HTR-8/SVneo (cell line): ENCODE measurements at regions not wholly inside any gene's neighbourhood (a gene's known extent, or its start where the extent isn't known, plus 50 kb on each side); places are given as distances from the start of the nearest gene placed in this dataset.
"Not testable (repeated sequence)": the region's sequence is repeated elsewhere in the genome, so short reads cannot be mapped to it uniquely, and the experiment has no call there.

Experiments
- DNase-seq: peaks from one replicate; pipeline ENCODE4 v3.0.0; 2011; ENCODE audit warnings: low spot score, mixed read lengths; ENCODE audit not compliant: insufficient read length
- FAIRE-seq: peaks from 2 replicates; lab custom pipeline; 2011; peaks lifted over from hg19 to GRCh38; lab: Jason Lieb, UNC

GRCh38 chr12:91900971-91901370 is 244.7 kb downstream of the BTG1 start:
- DNase-seq (no peak), FAIRE-seq (no peak)

GRCh38 chr12:91899056-91899455 is 246.6 kb downstream of the BTG1 start:
- DNase-seq (no peak), FAIRE-seq (no peak)

GRCh38 chr12:91897025-91897515 is 248.6 kb downstream of the BTG1 start:
- FAIRE-seq: no peak
- no peak for DNase-seq

- no peak for DNase-seq
- FAIRE-seq: no peak
Measured at GRCh38 chr12:91896286-91897024, 249.2 kb downstream of the BTG1 start.

GRCh38 chr12:91894911-91895310 is 250.7 kb downstream of the BTG1 start:
- FAIRE-seq: no peak
- DNase-seq: no peak

- no peak for FAIRE-seq
- DNase-seq: no peak
Measured at GRCh38 chr12:91893476-91893875, 252.2 kb downstream of the BTG1 start.

- FAIRE-seq: no peak
Measured at GRCh38 chr12:91892081-91892855, 253.4 kb downstream of the BTG1 start.

GRCh38 chr12:91890742-91891141 is 254.9 kb downstream of the BTG1 start:
- no peak for DNase-seq
- no peak for FAIRE-seq

More at GRCh38 chr12:91892081-91892855, 253.4 kb downstream of the BTG1 start:
- no peak for DNase-seq

- FAIRE-seq: no peak
- DNase-seq: no peak
Measured at GRCh38 chr12:91889910-91890309, 255.7 kb downstream of the BTG1 start.

- FAIRE-seq: no peak
Measured at GRCh38 chr12:91889059-91889458, 256.6 kb downstream of the BTG1 start.

GRCh38 chr12:91887957-91888356 is 257.7 kb downstream of the BTG1 start:
- no peak for DNase-seq
- no peak for FAIRE-seq

More at GRCh38 chr12:91889059-91889458, 256.6 kb downstream of the BTG1 start:
- DNase-seq: no peak

- DNase-seq (no peak), FAIRE-seq (no peak)
Measured at GRCh38 chr12:91885851-91886731, 259.6 kb downstream of the BTG1 start.

- FAIRE-seq (no peak), DNase-seq (no peak)
Measured at GRCh38 chr12:91884230-91884629, 261.4 kb downstream of the BTG1 start.

GRCh38 chr12:91883811-91884210 is 261.8 kb downstream of the BTG1 start:
- DNase-seq (no peak), FAIRE-seq (no peak)

GRCh38 chr12:91882910-91883309 is 262.7 kb downstream of the BTG1 start:
- no peak for FAIRE-seq
- no peak for DNase-seq

GRCh38 chr12:91880528-91880927 is 265.1 kb downstream of the BTG1 start:
- DNase-seq (no peak), FAIRE-seq (no peak)

GRCh38 chr12:91877456-91878235 is 268.0 kb downstream of the BTG1 start:
- FAIRE-seq (no peak), DNase-seq (no peak)

GRCh38 chr12:91877022-91877421 is 268.6 kb downstream of the BTG1 start:
- no peak for FAIRE-seq
- no peak for DNase-seq

- not testable (repeated sequence) for DNase-seq, FAIRE-seq
Measured at GRCh38 chr12:91875671-91876070, 270.0 kb downstream of the BTG1 start.
